ENCODE measurements at regions not wholly inside any gene's neighbourhood (a gene's known extent, or its start where the extent isn't known, plus 50 kb on each side); places are given as distances from the start of the nearest gene placed in this dataset.

- 51% methylated on average over 3 of the region's 3 CpGs for WGBS (ENCODE audit: low lambda C conversion rate)
- in situ Hi-C loops (cut with HindIII; ENCODE audit: extremely low pct_ligation_motif_present, low pct_unique_long_range_greater_than_20kb), result no loop called here
- Histone ChIP-seq H3K9me3 (ENCODE audit: low read length) (no peaks in the 10 kb centered on the region), H2AFZ (ENCODE audit: low read length) (no peak overlapping the region), H3K4me1 (ENCODE audit: insufficient read depth, low read length) (peaks cover 20% of the 10 kb centered on the region; the same call in 1 of the 2 replicates), H4K20me1 (ENCODE audit: insufficient read depth, low read length) (no peaks in the 10 kb centered on the region), H3K79me2 (ENCODE audit: insufficient read depth, low read length) (no peaks in the 10 kb centered on the region), H3K36me3 (replicated peaks in 1 of 2; ENCODE audit: control insufficient read depth in 1 of 2, insufficient read depth in 2 of 2, low read length in 2 of 2) (no peaks in the 10 kb centered on the region), H3K4me2 (ENCODE audit: low read depth, low read length) (peak overlapping the region; percentile 35), H3K27ac (ENCODE audit: extremely low read length, insufficient read depth, low read length) (no peak overlapping the region), H3K27me3 (ENCODE audit: control insufficient read depth in 1 of 2, insufficient read depth in 2 of 2, low read length in 2 of 2) (peaks cover 3 to 22% of the 10 kb centered on the region in 2 experiments; a peak in 3 of 5 replicates), H3K9ac (ENCODE audit: insufficient read depth, low read depth, low read length) (no peak overlapping the region), H3K4me3 (replicated peaks in 1 of 3; ENCODE audit: insufficient read depth in 1 of 3, low read depth in 2 of 3, low read length in 3 of 3) (no peak overlapping the region)
- ATAC-seq (peak; percentile 51; the same call in 2 of the 3 replicates), FAIRE-seq (no peak), DNase-seq (ENCODE audit: low spot score) (no peak)
- no peak for TF ChIP-seq ZNF354B (CRISPR knock-in tag; IDR thresholded peaks at IDR 0.05)
- TF ChIP-seq ZNF282 (IDR thresholded peaks at IDR 0.05; ENCODE audit: partially characterized antibody), result no peak
- TF ChIP-seq ZNF746 (CRISPR knock-in tag; IDR thresholded peaks at IDR 0.05), result no peak
- no peak for TF ChIP-seq REST (IDR thresholded peaks at IDR 0.05; ENCODE audit: borderline replicate concordance in 1 of 2, low read depth in 1 of 2, low read length in 2 of 2)
- TF ChIP-seq ARID3A (IDR thresholded peaks at IDR 0.05; ENCODE audit: low read depth, low read length), result no peak
- no peak for TF ChIP-seq ZNF10 (CRISPR knock-in tag; IDR thresholded peaks at IDR 0.05; ENCODE audit: borderline replicate concordance, low read depth)
- TF ChIP-seq TRIM22 (IDR thresholded peaks at IDR 0.05), result no peak
- no peak for TF ChIP-seq GABPB1 (CRISPR knock-in tag; IDR thresholded peaks at IDR 0.05)
- TF ChIP-seq HNF4A (CRISPR knock-in tag; IDR thresholded peaks at IDR 0.05), result no peak
- no peak for TF ChIP-seq PCBP2 (optimal IDR thresholded peaks at IDR 0.05; ENCODE audit: low read depth, low read length, poor library complexity, severe bottlenecking)
- TF ChIP-seq MLLT10 (CRISPR knock-in tag; IDR thresholded peaks at IDR 0.05), result no peak
- TF ChIP-seq ZNF253 (CRISPR knock-in tag; IDR thresholded peaks at IDR 0.05; ENCODE audit: borderline replicate concordance), result no peak
- BruUV-seq (replicated peaks), result no TSS peak
- POLR2A ChIA-PET, result no interaction called here
- intact Hi-C loops (cut with micrococcal nuclease; ENCODE audit: unreplicated experiment), result no loop called here
- CTCF ChIA-PET (ENCODE audit: low intra/inter-chr PET ratio, low total read pairs), result no interaction called here
These were observed 84.0 kb upstream of the IVNS1ABP start for GRCh38 chr1:185401019-185401418.
